Brain microvascular endothelial cell (primary cell): ENCODE measurements at regions not wholly inside any gene's neighbourhood (a gene's known extent, or its start where the extent isn't known, plus 50 kb on each side); places are given as distances from the start of the nearest gene placed in this dataset.

Experiments used
- DNase-seq: peaks from one replicate; pipeline ENCODE4 v3.0.0-alpha.2; 2020
- H3K27ac ChIP-seq: fragments of 250-450 bp; sonication (Bioruptor Pico); 2 replicates; pipeline ENCODE4 v1.5.1; 2020; ENCODE audit warnings: mild to moderate bottlenecking, moderate library complexity
- H3K27me3 ChIP-seq: fragments of 250-450 bp; sonication (Bioruptor Pico); replicated peaks from 2 replicates; pipeline ENCODE4 v1.5.1; 2020; ENCODE audit warnings: mild to moderate bottlenecking
- H3K36me3 ChIP-seq: fragments of 250-450 bp; sonication (Bioruptor Pico); replicated peaks from 2 replicates; pipeline ENCODE4 v1.5.1; 2020; ENCODE audit warnings: mild to moderate bottlenecking
- H3K4me3 ChIP-seq: 2 replicates; pipeline ENCODE4 v1.5.1; 2011; ENCODE audit warnings: low read depth, mild to moderate bottlenecking, control low read depth, low read length, moderate library complexity
- in situ Hi-C: cut with HindIII; loops from 2 replicates; pipeline ENCODE4 v1.10.0; 2017; ENCODE audit warnings: low sequenced_read_pairs, low pct_ligation_motif_present
- TF ChIP-seq, protein P1 (sequence below): IDR thresholded peaks from 2 replicates; pipeline ENCODE4 v1.5.1; 2011; ENCODE audit warnings: low read depth, mild to moderate bottlenecking, moderate library complexity, low read length, control low read depth, inconsistent platforms; ENCODE audit errors: missing control alignments

DNA sequence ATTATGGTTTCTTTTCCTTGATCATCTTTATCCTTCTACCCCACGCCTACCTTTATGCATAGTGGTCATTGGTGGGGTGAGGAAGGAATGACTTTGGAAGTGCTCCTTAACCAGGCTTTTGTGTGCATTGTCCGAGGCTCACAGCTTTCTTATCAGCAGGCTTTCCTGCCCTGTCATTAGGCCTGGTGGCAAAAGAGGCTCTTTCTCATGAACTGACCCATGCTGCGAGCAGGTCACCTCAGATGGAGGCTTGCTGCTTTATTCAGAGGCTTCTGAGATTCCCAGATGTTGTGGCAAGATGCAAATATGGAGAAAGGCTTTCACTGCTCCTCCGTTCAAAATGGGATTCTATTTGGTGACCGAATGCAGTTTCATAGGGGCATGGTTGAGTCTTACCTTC, 57.4 kb upstream of the DMRTA1 start:
- no peak overlapping the region for H3K27ac ChIP-seq
- DNase-seq: no peak
- in situ Hi-C loops: no loop called here
- no peaks in the 10 kb centered on the region for H3K27me3 ChIP-seq
- no peaks in the 10 kb centered on the region for H3K36me3 ChIP-seq
- no peak overlapping the region for H3K4me3 ChIP-seq
- TF ChIP-seq, protein P1, sequence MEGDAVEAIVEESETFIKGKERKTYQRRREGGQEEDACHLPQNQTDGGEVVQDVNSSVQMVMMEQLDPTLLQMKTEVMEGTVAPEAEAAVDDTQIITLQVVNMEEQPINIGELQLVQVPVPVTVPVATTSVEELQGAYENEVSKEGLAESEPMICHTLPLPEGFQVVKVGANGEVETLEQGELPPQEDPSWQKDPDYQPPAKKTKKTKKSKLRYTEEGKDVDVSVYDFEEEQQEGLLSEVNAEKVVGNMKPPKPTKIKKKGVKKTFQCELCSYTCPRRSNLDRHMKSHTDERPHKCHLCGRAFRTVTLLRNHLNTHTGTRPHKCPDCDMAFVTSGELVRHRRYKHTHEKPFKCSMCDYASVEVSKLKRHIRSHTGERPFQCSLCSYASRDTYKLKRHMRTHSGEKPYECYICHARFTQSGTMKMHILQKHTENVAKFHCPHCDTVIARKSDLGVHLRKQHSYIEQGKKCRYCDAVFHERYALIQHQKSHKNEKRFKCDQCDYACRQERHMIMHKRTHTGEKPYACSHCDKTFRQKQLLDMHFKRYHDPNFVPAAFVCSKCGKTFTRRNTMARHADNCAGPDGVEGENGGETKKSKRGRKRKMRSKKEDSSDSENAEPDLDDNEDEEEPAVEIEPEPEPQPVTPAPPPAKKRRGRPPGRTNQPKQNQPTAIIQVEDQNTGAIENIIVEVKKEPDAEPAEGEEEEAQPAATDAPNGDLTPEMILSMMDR: no peak

DNA sequence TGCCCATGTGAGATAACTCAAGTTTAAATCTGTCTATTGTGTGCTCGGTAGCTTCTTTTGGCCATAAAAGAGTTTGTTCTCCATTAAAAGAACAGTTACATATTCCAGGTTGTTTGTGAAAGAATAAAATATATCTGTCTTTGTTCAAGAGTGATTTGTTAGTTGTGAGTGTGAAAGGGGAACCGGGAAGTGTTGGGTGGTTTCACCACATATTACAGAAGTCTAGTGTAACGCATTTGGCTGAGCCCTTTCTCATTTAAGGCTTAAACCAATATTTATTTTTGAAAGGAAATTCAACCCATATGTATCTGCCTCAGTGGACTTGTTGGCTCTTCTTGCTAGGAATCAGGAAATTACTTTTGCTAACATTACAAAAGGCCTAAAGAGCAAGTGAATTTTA, 54.1 kb upstream of the DMRTA1 start:
- Histone ChIP-seq H3K36me3 (no peaks in the 10 kb centered on the region), H3K27ac (no peak overlapping the region), H3K4me3 (no peak overlapping the region), H3K27me3 (no peaks in the 10 kb centered on the region)
- in situ Hi-C loops: no loop called here
- no peak for DNase-seq
- TF ChIP-seq, protein P1: no peak

GRCh38 chr9:22395687-22396141, 50.9 kb upstream of the DMRTA1 start:
- Histone ChIP-seq H3K4me3 (no peak overlapping the region), H3K27ac (no peak overlapping the region), H3K27me3 (no peaks in the 10 kb centered on the region), H3K36me3 (no peaks in the 10 kb centered on the region)
- DNase-seq: peak; percentile 49
- in situ Hi-C loops: no loop called here
- TF ChIP-seq, protein P1: no peak
